ENCODE measurements at regions not wholly inside any gene's neighbourhood (a gene's known extent, or its start where the extent isn't known, plus 50 kb on each side); places are given as distances from the start of the nearest gene placed in this dataset.

DNA sequence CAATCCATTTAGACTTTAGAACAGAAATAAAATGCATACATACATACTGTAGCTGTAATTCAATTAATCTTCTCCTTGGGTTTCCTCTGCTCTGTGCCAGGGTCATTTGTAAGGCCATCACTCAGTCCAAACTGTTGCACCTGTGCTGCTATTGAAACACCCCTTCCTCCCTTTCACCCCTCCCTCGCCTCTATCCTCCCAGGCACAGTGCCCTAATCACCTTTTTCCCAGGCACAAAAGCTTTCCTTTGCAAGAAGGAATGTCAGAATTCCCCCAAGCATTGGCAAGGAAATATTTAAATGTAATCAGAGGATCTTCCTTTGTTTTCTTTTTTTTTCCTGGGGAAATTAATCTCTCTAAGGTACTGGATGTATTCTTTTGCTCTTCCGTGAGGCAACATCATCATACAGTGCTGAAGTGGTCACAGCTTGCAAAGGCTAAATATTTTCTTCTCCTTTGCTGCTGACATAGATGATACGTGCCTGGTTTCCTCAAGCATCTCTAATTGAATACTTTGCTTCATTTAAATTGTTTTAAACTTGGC is 339.3 kb upstream of the NR5A2 start:
- no peaks in the 10 kb centered on the region for H3K4me1 ChIP-seq (ENCODE audit: low read depth, poor library complexity, severe bottlenecking)
- no peaks in the 10 kb centered on the region for H3K79me2 ChIP-seq (ENCODE audit: insufficient read depth, low read depth)
- no peak overlapping the region for H3K27ac ChIP-seq
- no peak overlapping the region for H3K4me2 ChIP-seq
- H4K20me1 ChIP-seq (ENCODE audit: insufficient read depth) = no peaks in the 10 kb centered on the region
- H3K27me3 ChIP-seq (ENCODE audit: insufficient read depth, low read depth) = no peaks in the 10 kb centered on the region
- H3K36me3 ChIP-seq (ENCODE audit: insufficient read depth) = no peaks in the 10 kb centered on the region
- no peak for TF ChIP-seq CTCF (conservative IDR thresholded peaks at IDR 0.05; ENCODE audit: low read depth, low read length)
- no peak overlapping the region for H2AFZ ChIP-seq (ENCODE audit: low read depth)
- no peak overlapping the region for H3K4me3 ChIP-seq (IDR thresholded peaks at IDR 0.05; ENCODE audit: insufficient read depth, low read depth, low read length)
- H3K9ac ChIP-seq = no peak overlapping the region

- Histone ChIP-seq H3K79me2 (ENCODE audit: insufficient read depth, low read depth) (no peaks in the 10 kb centered on the region), H3K4me1 (ENCODE audit: low read depth, poor library complexity, severe bottlenecking) (no peaks in the 10 kb centered on the region), H3K36me3 (ENCODE audit: insufficient read depth) (no peaks in the 10 kb centered on the region), H3K9ac (no peak overlapping the region), H3K4me3 (IDR thresholded peaks at IDR 0.05; ENCODE audit: insufficient read depth, low read depth, low read length) (no peak overlapping the region), H3K27ac (no peak overlapping the region), H3K4me2 (no peak overlapping the region), H2AFZ (ENCODE audit: low read depth) (no peak overlapping the region), H3K27me3 (ENCODE audit: insufficient read depth, low read depth) (no peaks in the 10 kb centered on the region), H4K20me1 (ENCODE audit: insufficient read depth) (no peaks in the 10 kb centered on the region)
- no peak for TF ChIP-seq CTCF (conservative IDR thresholded peaks at IDR 0.05; ENCODE audit: low read depth, low read length)
Observed at GRCh38 chr1:199688774-199689173, 338.7 kb upstream of the NR5A2 start.

GRCh38 chr1:199690496-199690895 is 337.0 kb upstream of the NR5A2 start:
- H3K36me3 ChIP-seq (ENCODE audit: insufficient read depth) = no peaks in the 10 kb centered on the region
- H4K20me1 ChIP-seq (ENCODE audit: insufficient read depth) = no peaks in the 10 kb centered on the region
- H3K4me2 ChIP-seq = no peak overlapping the region
- no peaks in the 10 kb centered on the region for H3K79me2 ChIP-seq (ENCODE audit: insufficient read depth, low read depth)
- H3K27me3 ChIP-seq (ENCODE audit: insufficient read depth, low read depth) = no peaks in the 10 kb centered on the region
- H3K4me3 ChIP-seq (IDR thresholded peaks at IDR 0.05; ENCODE audit: insufficient read depth, low read depth, low read length) = no peak overlapping the region
- H3K4me1 ChIP-seq (ENCODE audit: low read depth, poor library complexity, severe bottlenecking) = no peaks in the 10 kb centered on the region
- no peak for TF ChIP-seq CTCF (conservative IDR thresholded peaks at IDR 0.05; ENCODE audit: low read depth, low read length)
- no peak overlapping the region for H3K9ac ChIP-seq
- no peak overlapping the region for H2AFZ ChIP-seq (ENCODE audit: low read depth)
- no peak overlapping the region for H3K27ac ChIP-seq

DNA sequence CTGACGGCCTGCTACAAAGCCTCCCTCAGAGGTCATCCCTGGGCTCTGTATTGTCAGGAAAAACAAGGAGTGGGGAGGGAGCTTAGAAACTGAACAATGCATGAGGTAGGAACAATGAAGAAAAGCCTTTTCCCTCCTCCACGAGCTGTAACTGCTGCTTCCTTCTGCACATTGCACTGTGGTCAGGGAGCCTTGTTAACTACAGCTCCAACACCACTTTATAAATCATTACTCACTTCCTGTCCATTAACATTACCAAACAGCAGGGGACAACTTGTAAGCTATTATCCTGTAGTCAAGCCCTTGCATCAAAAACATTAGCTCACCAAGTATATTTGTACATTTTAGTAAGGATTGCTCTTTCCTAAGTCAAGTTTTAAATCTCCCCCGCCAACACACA is 336.0 kb upstream of the NR5A2 start:
- H3K9ac ChIP-seq = no peak overlapping the region
- no peak overlapping the region for H2AFZ ChIP-seq (ENCODE audit: low read depth)
- TF ChIP-seq CTCF (conservative IDR thresholded peaks at IDR 0.05; ENCODE audit: low read depth, low read length) = no peak
- H3K36me3 ChIP-seq (ENCODE audit: insufficient read depth) = no peaks in the 10 kb centered on the region
- no peak overlapping the region for H3K27ac ChIP-seq
- no peak overlapping the region for H3K4me3 ChIP-seq (IDR thresholded peaks at IDR 0.05; ENCODE audit: insufficient read depth, low read depth, low read length)
- no peaks in the 10 kb centered on the region for H3K79me2 ChIP-seq (ENCODE audit: insufficient read depth, low read depth)
- no peaks in the 10 kb centered on the region for H4K20me1 ChIP-seq (ENCODE audit: insufficient read depth)
- no peaks in the 10 kb centered on the region for H3K4me1 ChIP-seq (ENCODE audit: low read depth, poor library complexity, severe bottlenecking)
- no peak overlapping the region for H3K4me2 ChIP-seq
- no peaks in the 10 kb centered on the region for H3K27me3 ChIP-seq (ENCODE audit: insufficient read depth, low read depth)
